ENCODE measurements at regions not wholly inside any gene's neighbourhood (a gene's known extent, or its start where the extent isn't known, plus 50 kb on each side); places are given as distances from the start of the nearest gene placed in this dataset.
"Not testable (repeated sequence)": the region's sequence is repeated elsewhere in the genome, so short reads cannot be mapped to it uniquely, and the experiment has no call there.

- intact Hi-C loops (cut with DNase I; ENCODE audit: low total_unique reads), result loop anchor here (5.0 kb wide), 1 partner anchor 382 kb away; no protein-coding TSS in a partner anchor
- Histone ChIP-seq H3K4me1 (no peaks in the 10 kb centered on the region), H3K27me3 (no peaks in the 10 kb centered on the region), H3K9me3 (no peaks in the 10 kb centered on the region), H3K27ac (no peak overlapping the region), H3K36me3 (no peaks in the 10 kb centered on the region), H3K4me3 (no peak overlapping the region)
- TF ChIP-seq, protein P1, sequence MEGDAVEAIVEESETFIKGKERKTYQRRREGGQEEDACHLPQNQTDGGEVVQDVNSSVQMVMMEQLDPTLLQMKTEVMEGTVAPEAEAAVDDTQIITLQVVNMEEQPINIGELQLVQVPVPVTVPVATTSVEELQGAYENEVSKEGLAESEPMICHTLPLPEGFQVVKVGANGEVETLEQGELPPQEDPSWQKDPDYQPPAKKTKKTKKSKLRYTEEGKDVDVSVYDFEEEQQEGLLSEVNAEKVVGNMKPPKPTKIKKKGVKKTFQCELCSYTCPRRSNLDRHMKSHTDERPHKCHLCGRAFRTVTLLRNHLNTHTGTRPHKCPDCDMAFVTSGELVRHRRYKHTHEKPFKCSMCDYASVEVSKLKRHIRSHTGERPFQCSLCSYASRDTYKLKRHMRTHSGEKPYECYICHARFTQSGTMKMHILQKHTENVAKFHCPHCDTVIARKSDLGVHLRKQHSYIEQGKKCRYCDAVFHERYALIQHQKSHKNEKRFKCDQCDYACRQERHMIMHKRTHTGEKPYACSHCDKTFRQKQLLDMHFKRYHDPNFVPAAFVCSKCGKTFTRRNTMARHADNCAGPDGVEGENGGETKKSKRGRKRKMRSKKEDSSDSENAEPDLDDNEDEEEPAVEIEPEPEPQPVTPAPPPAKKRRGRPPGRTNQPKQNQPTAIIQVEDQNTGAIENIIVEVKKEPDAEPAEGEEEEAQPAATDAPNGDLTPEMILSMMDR (IDR thresholded peaks at IDR 0.05), result no peak
- TF ChIP-seq POLR2AphosphoS5 (IDR thresholded peaks at IDR 0.05) (no peak), POLR2A (IDR thresholded peaks at IDR 0.05) (no peak)
- DNase-seq (ENCODE audit: low spot score in 2 of 2), result no peak
Measured at GRCh38 chr7:20075440-20075839, 141.7 kb downstream of the MACC1 start.

- H3K27me3 ChIP-seq; H3K9me3 ChIP-seq; DNase-seq (ENCODE audit: low spot score in 2 of 2); H3K4me1 ChIP-seq; H3K36me3 ChIP-seq; intact Hi-C loops (cut with DNase I; ENCODE audit: low total_unique reads); H3K4me3 ChIP-seq; H3K27ac ChIP-seq: not testable (repeated sequence)
Measured at GRCh38 chr7:20068004-20068403, 149.2 kb downstream of the MACC1 start.

DNA sequence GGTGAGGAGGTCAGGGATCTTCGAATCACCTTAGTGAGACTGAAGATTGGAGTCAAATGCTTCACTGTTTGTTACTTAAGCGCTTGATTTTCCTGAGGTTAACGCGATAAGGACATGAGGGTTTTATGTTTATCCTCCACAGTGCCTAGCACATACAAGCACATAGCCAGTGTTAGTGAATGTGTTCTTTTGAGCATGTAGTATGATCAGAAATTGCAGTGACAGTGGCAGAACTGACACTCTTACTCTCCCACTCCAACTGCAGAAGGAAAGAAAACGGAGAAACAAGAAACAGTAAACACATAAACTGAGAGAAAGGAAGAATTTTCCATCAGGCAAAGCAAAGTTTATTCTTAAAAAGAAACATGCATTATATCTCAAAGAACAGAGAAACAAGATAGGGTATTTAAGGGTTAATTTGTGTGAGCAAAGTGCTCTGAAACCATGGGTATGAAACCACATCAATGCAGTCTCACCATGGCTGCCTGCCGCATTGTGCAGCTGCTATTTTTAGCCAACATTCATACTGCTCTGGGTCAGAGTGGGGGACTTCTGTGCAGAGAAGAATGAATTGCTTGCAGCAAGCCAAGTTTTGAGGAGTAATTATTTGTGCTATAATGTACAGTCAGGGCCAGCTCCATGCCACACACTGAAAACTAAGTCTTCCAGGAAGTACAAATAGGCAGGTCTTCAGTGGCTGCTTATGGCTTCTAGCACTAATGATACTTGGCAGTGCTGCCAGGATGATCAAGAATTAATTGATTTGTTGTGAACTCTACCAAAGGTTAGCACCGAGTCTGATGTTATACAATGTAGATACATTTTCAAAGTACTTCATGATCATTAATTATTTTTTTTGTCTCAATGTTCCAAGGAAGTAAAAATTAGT lies 152.0 kb downstream of the MACC1 start:
- no peaks in the 10 kb centered on the region for H3K4me1 ChIP-seq
- no peaks in the 10 kb centered on the region for H3K27me3 ChIP-seq
- H3K36me3 ChIP-seq, result no peaks in the 10 kb centered on the region
- no peak overlapping the region for H3K27ac ChIP-seq
- no peak overlapping the region for H3K4me3 ChIP-seq
- TF ChIP-seq, protein P1 (IDR thresholded peaks at IDR 0.05), result no peak
- no peak for TF ChIP-seq POLR2AphosphoS5 (IDR thresholded peaks at IDR 0.05)
- no peak for TF ChIP-seq POLR2A (IDR thresholded peaks at IDR 0.05)
- H3K9me3 ChIP-seq, result no peaks in the 10 kb centered on the region
- DNase-seq (ENCODE audit: low spot score in 2 of 2), result no peak
- intact Hi-C loops (cut with DNase I; ENCODE audit: low total_unique reads), result no loop called here

DNA sequence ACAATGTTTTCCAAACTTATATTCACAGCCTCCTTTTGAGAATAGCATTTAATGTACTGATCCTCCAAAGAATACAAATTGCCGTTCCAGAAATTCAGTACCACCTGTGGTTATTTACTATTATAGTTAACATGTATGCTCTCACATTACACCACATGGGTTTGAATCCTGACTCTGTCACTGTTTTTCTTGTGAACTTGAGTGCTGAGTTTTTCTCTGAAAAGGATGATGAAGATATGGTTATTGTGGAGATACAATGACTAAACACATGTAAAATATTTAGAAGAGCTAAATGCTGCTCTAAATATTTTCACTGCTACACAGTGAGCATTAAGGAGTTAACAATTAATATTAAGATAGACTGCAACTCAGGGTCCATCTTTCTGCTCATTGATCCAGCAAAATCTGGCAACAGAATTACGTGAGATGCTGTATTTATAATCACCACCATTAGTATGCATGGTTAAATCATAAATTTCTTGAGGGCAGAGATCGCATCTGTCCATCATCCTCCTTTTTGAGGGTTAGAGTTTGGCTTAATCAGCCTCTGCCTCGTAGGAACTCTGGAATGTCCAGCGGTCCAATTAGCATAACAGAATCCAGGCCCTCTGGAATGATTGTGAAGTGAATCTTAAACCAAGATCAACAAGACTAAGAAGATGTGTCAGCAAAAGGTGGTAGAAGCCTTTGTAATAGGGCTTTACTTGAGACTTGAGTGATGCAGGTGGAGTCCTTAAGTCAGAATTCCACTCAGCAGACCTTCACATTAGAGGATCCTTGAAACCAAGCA lies 152.8 kb downstream of the MACC1 start:
- Histone ChIP-seq H3K9me3 (no peaks in the 10 kb centered on the region), H3K36me3 (no peaks in the 10 kb centered on the region), H3K4me1 (no peaks in the 10 kb centered on the region), H3K27ac (no peak overlapping the region), H3K4me3 (no peak overlapping the region), H3K27me3 (no peaks in the 10 kb centered on the region)
- TF ChIP-seq, protein P1 (IDR thresholded peaks at IDR 0.05), result no peak
- TF ChIP-seq POLR2AphosphoS5 (IDR thresholded peaks at IDR 0.05), result no peak
- no peak for TF ChIP-seq POLR2A (IDR thresholded peaks at IDR 0.05)
- DNase-seq (ENCODE audit: low spot score in 2 of 2), result no peak
- intact Hi-C loops (cut with DNase I; ENCODE audit: low total_unique reads), result no loop called here

GRCh38 chr7:20063644-20064043 lies 153.5 kb downstream of the MACC1 start:
- intact Hi-C loops (cut with DNase I; ENCODE audit: low total_unique reads), result no loop called here
- Histone ChIP-seq H3K27me3 (no peaks in the 10 kb centered on the region), H3K9me3 (no peaks in the 10 kb centered on the region), H3K4me3 (no peak overlapping the region), H3K27ac (no peak overlapping the region), H3K4me1 (no peaks in the 10 kb centered on the region), H3K36me3 (no peaks in the 10 kb centered on the region)
- TF ChIP-seq POLR2AphosphoS5 (IDR thresholded peaks at IDR 0.05) (no peak), POLR2A (IDR thresholded peaks at IDR 0.05) (no peak)
- TF ChIP-seq, protein P1 (IDR thresholded peaks at IDR 0.05), result no peak
- no peak for DNase-seq (ENCODE audit: low spot score in 2 of 2)
